ENCODE measurements at regions not wholly inside any gene's neighbourhood (a gene's known extent, or its start where the extent isn't known, plus 50 kb on each side); places are given as distances from the start of the nearest gene placed in this dataset.

- Histone ChIP-seq H3K4me2 (ENCODE audit: low read depth, low read length, poor library complexity, severe bottlenecking) (no peak overlapping the region), H3K4me3 (ENCODE audit: insufficient read depth, low read length, poor library complexity, severe bottlenecking) (no peak overlapping the region), H3K27me3 (ENCODE audit: low read length) (no peaks in the 10 kb centered on the region), H4K20me1 (ENCODE audit: low read depth, low read length) (no peaks in the 10 kb centered on the region), H3K9ac (ENCODE audit: low read length) (no peak overlapping the region), H3K79me2 (ENCODE audit: insufficient read depth, low read length) (no peaks in the 10 kb centered on the region), H3F3A (ENCODE audit: insufficient read depth) (no peaks in the 10 kb centered on the region), H2AFZ (ENCODE audit: low read depth, low read length, severe bottlenecking) (no peak overlapping the region), H3K9me3 (ENCODE audit: insufficient read depth, low read length) (no peaks in the 10 kb centered on the region), H3K9me2 (replicated peaks; ENCODE audit: insufficient read depth, low read length) (no peaks in the 10 kb centered on the region), H3K36me3 (ENCODE audit: low read length) (no peaks in the 10 kb centered on the region), H3K27ac (ENCODE audit: low read depth, low read length) (no peak overlapping the region)
- TF ChIP-seq CTCF (IDR thresholded peaks at IDR 0.05; ENCODE audit: insufficient read depth, low read length, poor library complexity, severe bottlenecking) (no peak), EZH2phosphoT487 (conservative IDR thresholded peaks at IDR 0.05; ENCODE audit: low read length) (no peak)
Observed at GRCh38 chr12:125271892-125272291, 206.7 kb downstream of the AACS start.

- Histone ChIP-seq H3K9me3 (ENCODE audit: insufficient read depth, low read length) (no peaks in the 10 kb centered on the region), H3K36me3 (ENCODE audit: low read length) (no peaks in the 10 kb centered on the region), H3K9ac (ENCODE audit: low read length) (no peak overlapping the region), H3K27ac (ENCODE audit: low read depth, low read length) (no peak overlapping the region), H3K9me2 (replicated peaks; ENCODE audit: insufficient read depth, low read length) (no peaks in the 10 kb centered on the region), H3K4me2 (ENCODE audit: low read depth, low read length, poor library complexity, severe bottlenecking) (no peak overlapping the region), H2AFZ (ENCODE audit: low read depth, low read length, severe bottlenecking) (no peak overlapping the region), H3K4me3 (ENCODE audit: insufficient read depth, low read length, poor library complexity, severe bottlenecking) (no peak overlapping the region), H4K20me1 (ENCODE audit: low read depth, low read length) (no peaks in the 10 kb centered on the region), H3K27me3 (ENCODE audit: low read length) (no peaks in the 10 kb centered on the region), H3F3A (ENCODE audit: insufficient read depth) (no peaks in the 10 kb centered on the region), H3K79me2 (ENCODE audit: insufficient read depth, low read length) (no peaks in the 10 kb centered on the region)
- TF ChIP-seq CTCF (IDR thresholded peaks at IDR 0.05; ENCODE audit: insufficient read depth, low read length, poor library complexity, severe bottlenecking) (no peak), EZH2phosphoT487 (conservative IDR thresholded peaks at IDR 0.05; ENCODE audit: low read length) (no peak)
Observed at GRCh38 chr12:125272383-125272933, 207.2 kb downstream of the AACS start.

GRCh38 chr12:125276567-125276966 is 211.3 kb downstream of the AACS start:
- H3K36me3 ChIP-seq (ENCODE audit: low read length), result no peaks in the 10 kb centered on the region
- no peak overlapping the region for H2AFZ ChIP-seq (ENCODE audit: low read depth, low read length, severe bottlenecking)
- no peak overlapping the region for H3K4me3 ChIP-seq (ENCODE audit: insufficient read depth, low read length, poor library complexity, severe bottlenecking)
- H3K27ac ChIP-seq (ENCODE audit: low read depth, low read length), result no peak overlapping the region
- H3K27me3 ChIP-seq (ENCODE audit: low read length), result no peaks in the 10 kb centered on the region
- no peaks in the 10 kb centered on the region for H3K9me2 ChIP-seq (replicated peaks; ENCODE audit: insufficient read depth, low read length)
- H3K79me2 ChIP-seq (ENCODE audit: insufficient read depth, low read length), result no peaks in the 10 kb centered on the region
- no peak overlapping the region for H3K9ac ChIP-seq (ENCODE audit: low read length)
- TF ChIP-seq EZH2phosphoT487 (conservative IDR thresholded peaks at IDR 0.05; ENCODE audit: low read length), result no peak
- TF ChIP-seq CTCF (IDR thresholded peaks at IDR 0.05; ENCODE audit: insufficient read depth, low read length, poor library complexity, severe bottlenecking), result no peak
- no peaks in the 10 kb centered on the region for H3K9me3 ChIP-seq (ENCODE audit: insufficient read depth, low read length)
- H4K20me1 ChIP-seq (ENCODE audit: low read depth, low read length), result no peaks in the 10 kb centered on the region
- H3K4me2 ChIP-seq (ENCODE audit: low read depth, low read length, poor library complexity, severe bottlenecking), result no peak overlapping the region
- H3F3A ChIP-seq (ENCODE audit: insufficient read depth), result no peaks in the 10 kb centered on the region
